Limb (tissue), 2 donors: ENCODE measurements at regions not wholly inside any gene's neighbourhood (a gene's known extent, or its start where the extent isn't known, plus 50 kb on each side); places are given as distances from the start of the nearest gene placed in this dataset.

Experiments
- DNase-seq, 2 donors: peaks; one replicate each; pipeline ENCODE4 v3.0.0-alpha.2; 2016; ENCODE audit errors: extremely low spot score in 2 of 2

GRCh38 chr6:106035655-106036054, 50.5 kb upstream of the PRDM1 start:
- no peak for DNase-seq

GRCh38 chr6:106033806-106034205, 52.3 kb upstream of the PRDM1 start:
- no peak for DNase-seq

- no peak for DNase-seq
Measured at GRCh38 chr6:106027758-106028157, 58.4 kb upstream of the PRDM1 start.

GRCh38 chr6:106026748-106027715, 59.1 kb upstream of the PRDM1 start:
- DNase-seq: no peak

- no peak for DNase-seq
Measured at GRCh38 chr6:106025655-106026054, 60.5 kb upstream of the PRDM1 start.

GRCh38 chr6:106022801-106023200, 63.3 kb upstream of the PRDM1 start:
- no peak for DNase-seq

- no peak for DNase-seq
Measured at GRCh38 chr6:106017454-106017853, 68.7 kb upstream of the PRDM1 start.

GRCh38 chr6:106014955-106015354, 71.2 kb upstream of the PRDM1 start:
- DNase-seq: no peak

- no peak for DNase-seq
Measured at GRCh38 chr6:106011476-106011875, 74.7 kb upstream of the PRDM1 start.

- no peak for DNase-seq
Measured at GRCh38 chr6:106005954-106006353, 80.2 kb upstream of the PRDM1 start.

- DNase-seq: no peak
Measured at GRCh38 chr6:106005013-106005412, 81.1 kb upstream of the PRDM1 start.

GRCh38 chr6:106003268-106003987, 82.7 kb upstream of the PRDM1 start:
- DNase-seq: no peak

GRCh38 chr6:106002005-106002404, 84.1 kb upstream of the PRDM1 start:
- no peak for DNase-seq

GRCh38 chr6:106000935-106001334, 85.2 kb upstream of the PRDM1 start:
- no peak for DNase-seq

GRCh38 chr6:105997482-105997881, 88.7 kb upstream of the PRDM1 start:
- no peak for DNase-seq

- no peak for DNase-seq
Measured at GRCh38 chr6:105995391-105995865, 90.7 kb upstream of the PRDM1 start.

GRCh38 chr6:105994591-105995390, 91.3 kb upstream of the PRDM1 start:
- DNase-seq: peak in 1 of 2 donors; percentile 73

GRCh38 chr6:105994118-105994590, 92.0 kb upstream of the PRDM1 start:
- DNase-seq: peak in 1 of 2 donors; percentile 57

- DNase-seq: no peak
Measured at GRCh38 chr6:105993341-105994117, 92.6 kb upstream of the PRDM1 start.

- peak; percentile 80 to 90 for DNase-seq
Measured at GRCh38 chr6:105992315-105992961, 93.7 kb upstream of the PRDM1 start.
